Activated CD8-positive, alpha-beta memory T cell treated with anti-CD3 and anti-CD28 coated beads for 4 hours (primary cell): ENCODE measurements at regions not wholly inside any gene's neighbourhood (a gene's known extent, or its start where the extent isn't known, plus 50 kb on each side); places are given as distances from the start of the nearest gene placed in this dataset.
"Not testable (repeated sequence)": the region's sequence is repeated elsewhere in the genome, so short reads cannot be mapped to it uniquely, and the experiment has no call there.

Source experiments
- DNase-seq, 2 donors: peaks; one replicate each; pipeline ENCODE4 v3.0.0-alpha.2; 2020; ENCODE audit warnings: low read depth in 2 of 2

GRCh38 chr7:68823996-68824780 is 774.1 kb upstream of the AUTS2 start:
- no peak for DNase-seq

GRCh38 chr7:68828575-68828974 is 769.7 kb upstream of the AUTS2 start:
- DNase-seq, result no peak

- DNase-seq, result no peak
Measured at GRCh38 chr7:68833422-68833821, 764.9 kb upstream of the AUTS2 start.

GRCh38 chr7:68839014-68839413 is 759.3 kb upstream of the AUTS2 start:
- DNase-seq, result no peak

GRCh38 chr7:68840991-68841390 is 757.3 kb upstream of the AUTS2 start:
- no peak for DNase-seq

GRCh38 chr7:68843985-68844384 is 754.3 kb upstream of the AUTS2 start:
- DNase-seq, result not testable (repeated sequence)

- no peak for DNase-seq
Measured at GRCh38 chr7:68846811-68847325, 751.4 kb upstream of the AUTS2 start.

GRCh38 chr7:68853254-68853653 is 745.0 kb upstream of the AUTS2 start:
- DNase-seq, result no peak

GRCh38 chr7:68857571-68857970 is 740.7 kb upstream of the AUTS2 start:
- no peak for DNase-seq

GRCh38 chr7:68858497-68858896 is 739.8 kb upstream of the AUTS2 start:
- DNase-seq, result no peak

- no peak for DNase-seq
Measured at GRCh38 chr7:68861171-68861570, 737.1 kb upstream of the AUTS2 start.

- no peak for DNase-seq
Measured at GRCh38 chr7:68862261-68862660, 736.0 kb upstream of the AUTS2 start.

GRCh38 chr7:68862736-68863135 is 735.5 kb upstream of the AUTS2 start:
- DNase-seq, result no peak

- no peak for DNase-seq
Measured at GRCh38 chr7:68865351-68866199, 732.7 kb upstream of the AUTS2 start.

- DNase-seq, result no peak
Measured at GRCh38 chr7:68866200-68866570, 732.1 kb upstream of the AUTS2 start.

GRCh38 chr7:68866721-68867120 is 731.6 kb upstream of the AUTS2 start:
- not testable (repeated sequence) for DNase-seq

- DNase-seq, result no peak
Measured at GRCh38 chr7:68868978-68869377, 729.3 kb upstream of the AUTS2 start.

GRCh38 chr7:68873616-68874015 is 724.7 kb upstream of the AUTS2 start:
- DNase-seq, result no peak

- DNase-seq, result no peak
Measured at GRCh38 chr7:68875857-68876256, 722.4 kb upstream of the AUTS2 start.

- DNase-seq, result not testable (repeated sequence)
Measured at GRCh38 chr7:68887116-68887515, 711.2 kb upstream of the AUTS2 start.

GRCh38 chr7:68888971-68889385 is 709.3 kb upstream of the AUTS2 start:
- DNase-seq, result no peak

GRCh38 chr7:68892236-68892635 is 706.0 kb upstream of the AUTS2 start:
- no peak for DNase-seq

GRCh38 chr7:68893411-68893810 is 704.9 kb upstream of the AUTS2 start:
- no peak for DNase-seq
